ENCODE measurements at regions not wholly inside any gene's neighbourhood (a gene's known extent, or its start where the extent isn't known, plus 50 kb on each side); places are given as distances from the start of the nearest gene placed in this dataset.

- TF ChIP-seq, protein P1, sequence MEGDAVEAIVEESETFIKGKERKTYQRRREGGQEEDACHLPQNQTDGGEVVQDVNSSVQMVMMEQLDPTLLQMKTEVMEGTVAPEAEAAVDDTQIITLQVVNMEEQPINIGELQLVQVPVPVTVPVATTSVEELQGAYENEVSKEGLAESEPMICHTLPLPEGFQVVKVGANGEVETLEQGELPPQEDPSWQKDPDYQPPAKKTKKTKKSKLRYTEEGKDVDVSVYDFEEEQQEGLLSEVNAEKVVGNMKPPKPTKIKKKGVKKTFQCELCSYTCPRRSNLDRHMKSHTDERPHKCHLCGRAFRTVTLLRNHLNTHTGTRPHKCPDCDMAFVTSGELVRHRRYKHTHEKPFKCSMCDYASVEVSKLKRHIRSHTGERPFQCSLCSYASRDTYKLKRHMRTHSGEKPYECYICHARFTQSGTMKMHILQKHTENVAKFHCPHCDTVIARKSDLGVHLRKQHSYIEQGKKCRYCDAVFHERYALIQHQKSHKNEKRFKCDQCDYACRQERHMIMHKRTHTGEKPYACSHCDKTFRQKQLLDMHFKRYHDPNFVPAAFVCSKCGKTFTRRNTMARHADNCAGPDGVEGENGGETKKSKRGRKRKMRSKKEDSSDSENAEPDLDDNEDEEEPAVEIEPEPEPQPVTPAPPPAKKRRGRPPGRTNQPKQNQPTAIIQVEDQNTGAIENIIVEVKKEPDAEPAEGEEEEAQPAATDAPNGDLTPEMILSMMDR (conservative IDR thresholded peaks at IDR 0.05; ENCODE audit: low read depth, low read length), result no peak
- TF ChIP-seq MXI1 (IDR thresholded peaks at IDR 0.05; ENCODE audit: borderline replicate concordance, low read depth, low read length) (no peak), FOS (IDR thresholded peaks at IDR 0.05; ENCODE audit: low read depth, low read length) (no peak)
These were observed 1784.8 kb downstream of the PCDH9 start for GRCh38 chr13:65445340-65445739.
